ENCODE measurements at regions not wholly inside any gene's neighbourhood (a gene's known extent, or its start where the extent isn't known, plus 50 kb on each side); places are given as distances from the start of the nearest gene placed in this dataset.

DNA sequence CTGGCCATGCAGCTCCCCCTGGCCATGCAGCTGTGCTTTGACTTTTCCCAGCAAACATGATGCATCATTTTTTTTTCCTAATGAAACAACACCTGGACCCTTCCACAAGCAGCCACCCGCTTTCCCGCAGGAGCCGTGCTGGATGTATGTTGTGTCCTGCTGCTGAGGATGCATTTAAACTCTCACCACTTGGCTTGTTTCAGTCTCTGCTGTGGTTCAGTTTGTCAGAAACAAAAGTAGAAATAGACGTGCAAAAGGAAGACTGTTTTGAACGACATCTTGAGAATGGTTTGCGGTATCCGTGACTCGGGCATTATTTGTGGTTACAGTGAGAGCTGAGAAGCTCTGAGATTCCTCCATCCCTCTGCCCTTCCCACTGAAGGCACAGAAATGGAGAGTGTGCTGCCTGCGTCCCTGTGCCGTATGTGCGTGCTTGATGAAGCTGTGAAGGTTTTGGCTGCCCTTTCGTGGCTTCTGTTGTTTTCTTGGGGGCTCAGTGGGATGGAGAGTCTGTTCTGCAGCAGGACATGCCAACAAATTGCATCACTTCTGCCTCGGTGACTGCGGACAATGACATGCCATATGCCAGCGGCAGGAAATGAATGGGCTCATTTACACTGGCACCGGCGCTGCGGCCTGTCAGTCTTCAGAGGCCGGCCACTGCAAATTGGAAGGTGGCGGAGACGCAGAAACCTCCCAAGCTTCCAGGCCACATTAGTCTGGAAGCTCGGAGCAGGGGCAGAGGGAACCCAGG is 417.7 kb upstream of the SALL3 start:
- DNase-seq: no peak

- no peak for DNase-seq
Measured at GRCh38 chr18:78562531-78562961, 417.1 kb upstream of the SALL3 start.

GRCh38 chr18:78563110-78563509 is 416.5 kb upstream of the SALL3 start:
- DNase-seq: no peak

DNA sequence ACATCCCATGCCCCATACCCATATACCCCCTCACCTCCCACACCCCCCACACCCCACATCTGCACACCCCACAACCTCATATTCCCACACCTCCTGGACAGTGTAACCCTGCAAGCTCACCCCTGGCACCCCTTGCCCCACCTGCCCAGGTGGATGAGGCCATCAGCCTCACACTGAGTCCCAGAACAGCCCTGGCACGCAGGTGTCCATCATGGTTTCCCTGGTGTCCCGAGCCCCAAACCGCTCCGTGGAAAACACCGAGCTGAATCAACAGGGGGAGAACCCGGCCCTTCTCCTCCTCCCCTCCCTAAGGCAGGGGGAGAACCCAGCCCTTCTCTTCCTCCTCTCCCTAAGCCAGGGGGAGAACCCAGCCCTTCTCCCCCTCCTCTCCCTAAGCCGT is 415.6 kb upstream of the SALL3 start:
- no peak for DNase-seq

GRCh38 chr18:78564518-78564917 is 415.1 kb upstream of the SALL3 start:
- DNase-seq: no peak

DNA sequence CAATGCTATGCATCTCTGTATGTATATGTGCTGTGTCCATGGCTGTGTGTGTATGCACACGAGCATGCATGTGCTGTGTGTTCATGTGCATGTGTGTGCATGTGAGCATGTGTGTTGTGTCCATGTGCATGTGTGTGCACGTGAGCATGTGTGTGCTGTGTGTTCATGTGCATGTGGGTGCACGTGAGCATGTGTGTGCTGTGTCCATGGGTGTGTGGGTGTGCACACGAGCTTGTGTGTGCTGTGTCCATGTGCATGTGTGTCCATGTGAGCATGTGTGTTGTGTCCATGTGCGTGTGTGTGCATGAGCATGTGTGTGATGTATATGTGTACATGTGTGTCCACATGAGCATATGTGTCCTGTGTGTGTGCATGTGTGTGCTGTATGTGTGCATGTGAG is 414.4 kb upstream of the SALL3 start:
- no peak for DNase-seq

DNA sequence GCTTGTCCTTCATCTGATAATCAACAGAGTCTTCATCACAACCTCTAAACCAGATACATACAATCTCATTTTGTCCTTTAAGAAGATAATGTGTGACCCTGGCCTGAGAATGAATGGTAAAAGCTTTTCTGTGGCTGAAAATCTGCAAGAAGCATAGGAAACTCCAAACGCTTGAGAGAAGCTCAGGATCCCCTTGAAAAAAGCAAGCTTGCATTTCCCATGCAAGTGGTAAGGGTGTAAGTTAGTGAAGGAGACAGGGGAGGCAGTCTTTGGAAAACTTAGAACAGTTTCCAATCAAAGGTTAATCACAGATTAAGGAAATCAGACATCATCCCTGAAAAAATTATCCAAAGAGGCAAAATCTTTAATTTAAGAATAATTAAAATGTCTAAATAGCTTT is 413.6 kb upstream of the SALL3 start:
- no peak for DNase-seq

GRCh38 chr18:78566720-78567119 is 412.9 kb upstream of the SALL3 start:
- no peak for DNase-seq

DNA sequence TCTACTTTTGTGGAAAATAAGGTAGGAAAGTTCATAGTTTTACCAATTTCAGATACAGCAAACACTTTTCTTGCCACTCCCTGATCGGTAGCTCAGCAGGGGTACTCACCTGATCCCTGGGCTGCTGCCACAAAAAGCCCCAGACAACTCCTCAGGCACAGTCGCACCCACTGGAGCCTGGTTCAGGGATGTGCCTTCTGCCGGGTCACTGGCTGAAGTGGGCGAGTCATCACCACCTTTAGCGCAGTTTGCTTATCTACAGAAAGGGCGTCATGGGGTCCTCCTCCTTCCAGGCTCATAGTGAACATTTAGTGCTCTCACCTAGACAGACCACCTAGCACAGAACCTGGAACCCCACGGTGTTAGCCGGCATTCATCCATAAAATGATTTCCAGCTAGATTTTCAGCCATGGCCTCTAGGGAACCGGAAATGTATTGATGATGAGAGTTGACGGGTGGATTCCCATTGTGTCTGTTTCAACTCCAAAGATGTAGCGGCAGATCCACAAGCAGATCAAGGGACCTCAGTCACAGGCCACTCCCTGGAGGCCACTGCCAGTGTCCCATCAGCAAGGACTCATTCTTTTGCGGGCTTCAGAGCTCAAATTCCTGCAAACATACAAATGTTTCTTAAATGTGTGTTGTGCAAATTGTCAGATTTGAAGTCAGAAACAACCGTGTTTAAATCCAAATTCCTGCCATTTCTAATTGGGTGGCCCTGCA is 408.4 kb upstream of the SALL3 start:
- DNase-seq: no peak

DNA sequence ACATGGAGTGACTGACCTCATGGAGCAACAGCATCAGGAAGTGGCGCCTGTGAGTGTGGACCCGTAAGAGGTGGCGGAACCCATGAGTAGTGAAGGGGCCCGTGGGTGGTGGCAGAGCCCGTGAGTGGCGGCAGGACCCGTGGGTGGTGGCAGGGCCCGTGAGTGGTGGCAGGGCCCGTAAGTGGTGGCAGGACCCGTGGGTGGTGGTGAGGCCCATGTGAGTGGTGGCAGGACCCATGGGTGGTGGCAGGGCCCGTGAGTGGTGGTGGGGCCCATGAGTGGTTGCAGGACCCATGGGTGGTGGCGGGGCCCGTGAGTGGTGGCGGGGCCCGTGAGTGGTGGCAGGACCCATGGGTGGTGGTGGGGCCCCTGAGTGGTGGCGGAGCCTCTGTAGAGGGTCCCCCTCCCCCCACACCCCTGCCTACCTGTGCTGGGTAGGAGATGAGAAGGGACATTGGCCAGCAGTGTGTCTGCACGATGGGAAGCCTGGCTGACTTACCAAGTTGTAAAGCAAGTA is 407.7 kb upstream of the SALL3 start:
- DNase-seq: no peak

DNA sequence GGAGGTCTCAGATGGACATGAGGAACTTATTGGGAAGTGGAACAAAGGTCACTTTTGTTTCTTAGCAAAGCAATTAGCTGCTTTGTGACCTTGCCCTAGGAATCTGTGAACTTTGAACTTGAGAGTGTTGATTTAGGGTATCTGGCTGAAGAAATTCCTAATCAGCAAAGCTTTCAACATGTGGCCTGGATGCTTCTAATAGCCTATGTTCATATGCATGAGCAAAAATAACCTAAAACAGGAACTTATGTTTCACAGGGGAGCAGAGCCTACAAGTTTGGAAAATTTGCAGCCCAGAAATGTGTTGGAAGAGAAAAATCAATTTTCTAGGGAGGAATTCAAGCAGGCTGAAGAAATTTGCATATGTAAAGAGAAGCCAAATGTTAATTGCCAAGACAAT is 405.8 kb upstream of the SALL3 start:
- DNase-seq: no peak

DNA sequence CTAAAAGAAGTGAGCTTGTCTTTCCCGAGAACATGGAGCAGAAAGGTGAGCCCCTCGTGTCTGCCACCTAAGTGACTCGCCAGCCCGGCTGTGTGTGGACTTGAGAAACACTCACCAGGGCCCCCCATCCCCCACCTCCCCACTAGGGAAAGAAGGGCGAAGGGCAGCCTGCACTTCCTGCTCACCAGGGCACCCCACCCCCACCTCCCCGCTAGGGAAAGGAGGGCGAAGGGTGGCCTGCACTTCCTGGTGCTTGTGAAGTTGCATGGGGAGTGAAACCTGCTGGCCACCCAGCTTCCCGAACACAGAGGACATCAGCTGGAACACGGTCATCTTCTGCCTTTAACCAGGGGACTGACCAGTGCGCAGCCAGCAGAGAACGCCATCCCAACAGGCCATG is 402.7 kb upstream of the SALL3 start:
- no peak for DNase-seq

DNA sequence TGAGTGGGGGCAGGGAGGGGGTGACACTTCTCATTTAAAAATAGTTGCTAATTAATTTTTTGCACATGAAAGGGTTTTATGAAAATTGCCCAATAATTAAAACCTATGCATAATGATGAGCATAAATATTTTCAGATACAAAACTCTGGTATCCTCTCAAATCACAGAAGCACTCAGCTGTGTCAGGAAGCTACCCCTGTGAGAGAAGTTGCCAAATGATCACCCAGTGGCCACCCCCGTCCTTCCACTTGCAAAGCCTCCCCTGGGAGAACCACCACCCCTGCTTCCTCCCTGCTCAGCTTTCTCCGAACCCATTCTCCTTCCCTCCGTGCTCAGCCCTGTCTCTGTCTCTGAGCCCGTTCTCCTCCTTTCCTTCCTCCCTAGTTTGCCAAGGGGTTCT is 400.2 kb upstream of the SALL3 start:
- no peak for DNase-seq

- DNase-seq: no peak
Measured at GRCh38 chr18:78579854-78580577, 399.6 kb upstream of the SALL3 start.

GRCh38 chr18:78580835-78581339 is 398.7 kb upstream of the SALL3 start:
- DNase-seq: no peak

DNA sequence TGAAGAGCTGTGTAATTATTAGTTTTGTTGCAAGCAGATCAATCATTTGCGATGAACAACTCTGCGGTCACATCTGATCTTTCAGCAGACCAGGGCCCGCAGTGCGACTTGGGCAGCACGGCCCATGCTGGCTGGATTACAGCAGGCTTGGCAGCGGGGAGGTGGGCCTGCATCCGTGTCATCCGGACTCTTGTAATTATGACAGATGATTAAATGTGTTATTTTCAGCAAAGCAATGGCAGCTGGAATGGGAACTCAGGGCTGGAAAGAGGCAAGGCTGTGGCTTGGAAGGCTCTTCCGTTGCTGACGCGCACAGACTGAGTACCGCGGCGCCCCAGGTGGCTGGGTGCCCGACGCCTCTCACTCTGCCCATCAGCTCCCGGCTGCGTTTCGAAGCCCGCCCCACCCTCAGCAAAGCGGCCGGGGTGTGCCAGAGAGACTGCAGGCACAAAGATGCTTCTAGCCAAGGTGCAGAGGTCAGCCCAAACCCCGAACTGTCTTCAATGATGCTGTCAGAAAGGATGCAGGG is 397.4 kb upstream of the SALL3 start:
- DNase-seq: no peak

DNA sequence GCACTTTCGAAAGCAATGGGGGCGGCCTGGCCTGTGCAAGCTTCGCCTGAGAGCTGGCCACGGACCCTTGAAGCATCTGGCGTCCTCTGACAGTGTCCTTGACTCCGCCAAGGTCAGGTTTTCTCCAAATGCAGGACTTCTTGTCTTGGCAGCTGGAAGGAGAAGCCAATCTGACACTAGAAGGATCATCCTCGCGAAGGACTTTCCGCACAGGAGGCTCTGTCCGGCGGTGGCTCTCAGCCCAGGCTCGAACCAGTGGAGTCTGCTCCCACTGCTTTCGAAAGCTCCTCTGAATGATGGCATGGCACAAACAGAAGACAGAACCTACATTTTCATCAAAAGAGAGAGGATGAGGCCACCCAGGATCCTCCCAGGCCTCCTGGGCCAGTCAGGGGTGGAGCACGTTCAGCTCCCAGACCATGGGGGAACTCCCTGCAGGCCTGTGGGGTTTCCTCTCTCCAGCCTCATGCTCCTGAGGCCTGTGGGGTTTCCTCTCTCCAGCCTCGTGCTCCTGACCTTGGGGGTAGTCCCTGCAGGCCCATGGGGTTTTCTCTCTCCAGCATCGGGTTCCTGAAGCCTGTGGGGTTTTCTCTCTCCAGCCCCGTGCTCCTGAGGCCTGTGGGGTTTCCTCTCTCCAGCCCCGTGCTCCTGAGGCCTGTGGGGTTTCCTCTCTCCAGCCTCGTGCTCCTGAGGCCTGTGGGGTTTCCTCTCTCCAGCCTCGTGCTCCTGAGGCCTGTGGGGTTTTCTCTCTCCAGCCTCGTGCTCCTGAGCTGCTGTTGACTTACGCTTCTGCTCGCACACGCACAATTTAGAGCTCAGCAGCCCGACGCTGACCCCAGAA is 396.5 kb upstream of the SALL3 start:
- DNase-seq: no peak

DNA sequence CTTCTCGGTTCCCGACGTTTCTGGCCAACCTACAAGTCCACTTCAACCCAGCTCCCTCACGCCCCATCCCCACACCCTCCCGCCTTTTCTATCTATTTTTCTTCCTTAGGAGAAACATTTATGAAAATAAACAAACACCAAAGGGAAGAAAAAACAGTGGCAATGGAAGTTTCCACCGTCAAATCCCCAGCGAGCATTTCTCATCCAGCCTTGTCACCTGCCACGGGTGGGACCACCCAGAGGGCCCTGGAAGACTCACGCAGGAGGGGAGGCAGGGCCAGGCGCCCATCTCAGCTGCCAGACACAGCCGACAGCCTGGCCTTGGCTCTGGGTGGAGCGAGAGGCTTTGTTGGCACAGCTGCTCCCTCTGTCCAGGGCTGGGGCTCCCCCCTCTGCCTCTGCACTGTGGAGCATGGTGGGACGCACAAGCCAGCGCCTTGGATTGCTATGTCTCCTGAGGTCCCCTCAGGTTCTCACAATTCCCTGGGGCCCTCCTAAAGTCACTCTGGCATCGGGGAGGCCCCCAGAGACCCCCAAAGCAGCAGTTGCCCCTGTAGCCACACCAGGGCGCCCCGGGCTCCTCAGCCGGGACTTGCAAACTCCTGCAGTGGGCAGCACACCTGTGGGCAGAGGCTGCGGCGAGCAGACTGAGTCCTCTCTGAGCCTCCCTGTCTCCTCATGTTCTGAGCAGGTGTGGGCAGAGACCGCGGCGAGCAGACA is 395.7 kb upstream of the SALL3 start:
- DNase-seq: no peak

- DNase-seq: no peak
Measured at GRCh38 chr18:78584459-78585022, 395.1 kb upstream of the SALL3 start.

DNA sequence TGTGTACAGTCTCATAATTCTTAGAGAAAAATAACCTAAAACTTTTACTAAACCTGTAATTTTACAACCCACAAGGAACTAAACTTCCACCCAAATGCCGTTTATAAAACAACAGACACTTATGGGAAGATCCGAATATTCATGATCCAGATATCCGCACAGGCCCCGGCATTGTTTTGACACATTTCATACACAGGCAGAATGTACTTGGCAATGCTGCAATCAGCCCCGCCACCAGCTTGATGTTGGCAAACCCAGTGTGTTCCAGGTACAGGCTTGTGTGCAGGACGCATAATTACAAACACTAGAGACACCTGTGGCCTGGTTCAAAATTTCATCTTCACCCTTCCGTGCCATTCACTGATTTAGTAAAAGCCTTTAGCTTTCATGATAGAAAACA is 393.0 kb upstream of the SALL3 start:
- no peak for DNase-seq

GRCh38 chr18:78587096-78587495 is 392.5 kb upstream of the SALL3 start:
- no peak for DNase-seq

Data from stimulated activated CD4-positive, alpha-beta T cell treated with anti-CD3 and anti-CD28 coated beads, Interleukin-15, amount 100 ng/mL, for 24 hours (primary cell).